ENCODE measurements at regions not wholly inside any gene's neighbourhood (a gene's known extent, or its start where the extent isn't known, plus 50 kb on each side); places are given as distances from the start of the nearest gene placed in this dataset.
"Not testable (repeated sequence)": the region's sequence is repeated elsewhere in the genome, so short reads cannot be mapped to it uniquely, and the experiment has no call there.

DNA sequence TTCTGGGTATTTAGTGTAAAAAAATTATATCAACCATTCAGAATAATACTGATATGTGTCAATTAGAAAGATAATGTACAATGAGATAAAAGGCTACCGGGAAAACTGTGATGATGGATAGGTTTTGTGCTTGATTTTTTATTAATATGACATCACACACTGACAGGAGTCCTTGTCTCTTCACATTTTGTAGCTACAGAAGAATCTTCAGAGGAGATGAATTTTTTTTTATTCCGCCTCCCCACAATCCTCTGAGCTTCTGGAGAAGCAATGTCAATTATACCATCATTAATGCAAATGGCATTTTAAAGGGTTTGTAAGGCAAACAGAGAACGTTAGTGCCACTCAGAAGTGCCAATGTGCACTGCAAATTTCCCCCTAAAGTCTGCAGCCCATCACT lies 131.7 kb upstream of the CCNG1 start:
- DNase-seq, result no peak

DNA sequence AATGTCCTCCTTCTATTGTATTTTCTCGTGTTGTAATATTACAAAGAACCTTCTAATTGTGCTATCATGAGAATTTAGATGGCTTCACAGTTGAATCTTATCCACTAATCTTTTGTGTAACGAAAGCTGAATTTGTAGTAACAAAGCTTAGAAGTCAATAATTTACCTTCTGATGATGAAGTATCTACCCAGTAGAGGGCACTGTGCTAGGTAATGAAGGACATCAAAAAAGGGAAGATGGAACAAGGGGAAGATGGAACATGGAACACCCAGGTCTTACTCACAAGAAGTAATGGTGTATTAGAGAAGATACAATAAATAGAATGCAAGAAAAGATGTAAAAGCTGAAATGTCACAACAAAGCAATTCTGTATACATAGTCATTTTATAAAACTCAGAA lies 131.0 kb upstream of the CCNG1 start:
- no peak for DNase-seq

DNA sequence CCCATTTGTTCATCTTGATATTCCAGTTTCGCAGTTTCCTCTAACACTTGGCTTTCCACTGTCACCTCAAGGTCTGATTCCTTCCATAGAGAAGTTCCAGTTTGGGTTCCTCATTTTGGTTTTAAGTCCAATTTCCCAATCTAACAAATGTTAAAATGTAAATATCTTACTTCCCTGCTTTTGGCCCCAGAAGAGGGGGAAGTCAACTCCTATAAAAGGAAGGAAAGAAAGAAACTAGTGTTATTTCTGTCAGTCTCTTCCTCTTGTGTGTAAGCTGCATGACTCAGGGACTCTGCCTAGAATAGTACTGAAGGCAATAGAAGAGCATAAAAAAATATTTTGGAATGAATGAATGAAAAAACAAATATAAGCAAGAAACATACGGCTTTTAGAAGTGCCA lies 127.5 kb upstream of the CCNG1 start:
- DNase-seq, result no peak

GRCh38 chr5:163310997-163311396 lies 126.4 kb upstream of the CCNG1 start:
- no peak for DNase-seq

DNA sequence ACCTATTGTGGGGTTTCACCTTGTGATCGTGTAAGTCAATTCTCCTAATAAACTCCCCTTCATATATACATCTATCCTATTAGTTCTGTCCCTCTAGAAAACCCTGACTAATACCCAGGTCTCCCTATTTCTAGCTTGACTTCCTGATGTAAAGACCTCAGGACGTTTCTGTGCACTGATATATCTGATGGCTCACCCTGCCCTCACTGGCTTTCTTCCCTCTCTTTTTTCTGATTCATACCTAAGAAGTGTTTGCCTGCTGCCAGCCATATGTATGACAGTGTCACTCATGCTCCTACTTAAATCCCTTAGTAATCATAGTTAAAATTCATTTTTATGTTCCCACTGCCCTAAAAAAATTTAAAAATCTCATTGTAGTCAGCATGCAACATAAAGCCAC lies 124.8 kb upstream of the CCNG1 start:
- DNase-seq, result no peak

DNA sequence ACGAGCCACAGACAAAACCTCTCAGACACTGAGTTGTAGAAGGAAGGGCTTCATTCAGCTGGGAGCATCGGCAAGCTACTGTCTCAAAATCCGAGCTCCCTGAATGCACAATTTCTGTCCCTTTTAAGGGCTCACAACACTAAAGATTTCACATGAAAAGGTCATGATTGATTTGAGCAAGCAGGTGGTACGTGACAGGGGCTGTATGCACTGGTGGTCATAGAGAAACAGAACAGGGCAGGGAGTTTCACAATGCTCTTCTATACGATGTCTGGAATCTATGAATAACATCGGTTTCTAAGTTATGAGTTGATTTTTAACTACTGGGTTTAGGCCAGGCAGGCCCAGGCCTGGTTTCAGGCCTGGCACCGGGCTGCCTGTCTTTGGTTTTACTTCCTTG lies 124.3 kb upstream of the CCNG1 start:
- DNase-seq, result not testable (repeated sequence)

DNA sequence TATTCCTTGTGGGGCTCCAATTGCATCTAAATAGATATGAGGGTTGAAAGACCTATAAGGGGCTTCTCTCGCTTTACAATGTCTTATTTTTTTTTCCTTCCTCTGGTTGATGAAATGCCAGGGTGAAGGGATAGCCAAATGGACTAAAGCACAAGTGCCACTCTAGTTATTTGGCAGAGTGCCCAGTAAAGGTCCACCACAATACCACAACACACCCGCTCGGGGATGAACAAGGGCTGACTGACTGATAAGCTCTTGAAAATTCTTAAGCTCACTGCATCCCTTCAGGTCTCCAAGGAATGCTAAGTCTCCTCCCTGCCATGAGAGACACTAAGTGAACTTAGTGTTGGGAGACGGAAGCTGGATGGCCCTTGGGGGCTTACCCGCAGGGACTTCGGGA lies 121.0 kb upstream of the CCNG1 start:
- not testable (repeated sequence) for DNase-seq

DNA sequence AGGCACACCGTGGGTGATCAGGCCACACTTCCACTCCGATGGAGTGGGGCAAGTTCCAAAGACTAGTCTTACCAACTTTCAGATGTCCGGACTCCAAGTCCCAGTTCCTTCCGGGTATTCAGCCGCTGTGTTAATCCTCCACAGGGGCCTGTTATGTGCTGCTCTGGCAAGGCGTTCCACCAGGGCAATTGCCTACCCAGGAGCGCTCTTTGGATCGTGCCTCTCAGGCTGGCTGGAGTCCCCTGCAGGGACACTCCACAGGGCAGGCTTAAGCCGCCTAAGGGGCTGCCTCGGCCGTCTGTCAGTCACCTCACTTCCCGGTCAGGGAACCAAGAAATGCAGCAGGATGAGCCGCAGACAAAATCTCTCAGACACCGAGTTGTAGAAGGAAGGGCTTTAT lies 118.7 kb upstream of the CCNG1 start:
- DNase-seq, result no peak

DNA sequence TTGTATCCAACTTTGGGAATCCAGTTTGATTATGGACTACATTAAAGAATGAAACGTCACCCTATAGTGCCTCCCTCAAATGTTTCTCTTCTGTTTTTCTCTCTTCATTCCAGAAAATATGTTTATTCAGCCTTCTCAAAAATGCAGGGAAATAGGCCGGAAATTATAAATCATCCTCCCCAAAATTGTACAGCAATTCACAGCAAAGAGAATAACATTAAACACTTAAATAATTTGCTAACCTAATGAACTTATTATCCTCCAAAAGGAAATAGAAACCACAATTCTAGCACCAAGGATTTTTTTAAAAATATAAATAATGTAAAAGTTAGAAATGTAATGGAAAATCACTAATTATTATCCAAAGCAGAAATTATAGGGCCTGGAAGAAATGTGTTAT lies 115.9 kb upstream of the CCNG1 start:
- no peak for DNase-seq

- no peak for DNase-seq
Observed at GRCh38 chr5:163330723-163331668, 106.4 kb upstream of the CCNG1 start.

DNA sequence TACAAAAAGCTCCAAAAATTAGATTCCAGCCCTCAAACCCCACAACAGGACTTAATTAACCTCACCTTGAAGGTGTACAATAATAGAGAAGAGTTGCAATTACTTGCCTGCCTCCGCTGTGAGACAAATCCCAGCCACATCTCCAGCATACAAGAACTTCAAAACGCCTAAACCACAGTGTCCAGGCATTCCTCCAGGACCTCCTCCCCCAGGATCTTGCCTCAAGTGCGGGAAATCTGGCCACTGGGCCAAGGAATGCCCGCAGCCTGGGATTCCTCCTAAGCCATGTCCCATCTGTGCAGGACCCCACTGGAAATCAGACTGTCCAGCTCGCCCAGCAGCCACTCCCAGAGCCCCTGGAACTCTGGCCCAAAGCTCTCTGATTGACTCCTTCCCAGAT lies 101.3 kb upstream of the CCNG1 start:
- DNase-seq, result not testable (repeated sequence)

GRCh38 chr5:163339148-163339547 lies 98.2 kb upstream of the CCNG1 start:
- DNase-seq, result no peak

GRCh38 chr5:163340378-163340777 lies 97.0 kb upstream of the CCNG1 start:
- DNase-seq, result not testable (repeated sequence)

GRCh38 chr5:163342306-163342705 lies 95.1 kb upstream of the CCNG1 start:
- DNase-seq, result no peak

DNA sequence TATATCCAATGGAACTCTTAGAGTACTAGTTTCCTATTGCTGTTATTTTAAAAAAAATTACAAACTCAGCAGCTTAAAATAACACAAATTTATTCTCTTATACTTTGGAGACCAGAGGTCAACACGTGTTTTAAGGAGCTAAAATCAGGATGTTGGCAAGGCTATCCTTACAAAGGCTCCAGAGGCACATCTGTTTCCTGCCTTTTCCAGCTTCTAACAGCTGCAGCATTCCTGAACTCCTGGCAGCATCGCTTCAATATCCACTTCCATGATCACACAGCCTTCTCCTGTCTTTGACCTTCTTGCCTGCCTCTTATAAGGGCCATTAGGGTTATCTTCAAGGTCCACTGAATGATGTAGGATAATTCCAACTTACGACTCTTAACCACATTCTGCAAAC lies 92.2 kb upstream of the CCNG1 start:
- no peak for DNase-seq

- DNase-seq, result peak; percentile 51
Observed at GRCh38 chr5:163347671-163348070, 89.7 kb upstream of the CCNG1 start.

DNA sequence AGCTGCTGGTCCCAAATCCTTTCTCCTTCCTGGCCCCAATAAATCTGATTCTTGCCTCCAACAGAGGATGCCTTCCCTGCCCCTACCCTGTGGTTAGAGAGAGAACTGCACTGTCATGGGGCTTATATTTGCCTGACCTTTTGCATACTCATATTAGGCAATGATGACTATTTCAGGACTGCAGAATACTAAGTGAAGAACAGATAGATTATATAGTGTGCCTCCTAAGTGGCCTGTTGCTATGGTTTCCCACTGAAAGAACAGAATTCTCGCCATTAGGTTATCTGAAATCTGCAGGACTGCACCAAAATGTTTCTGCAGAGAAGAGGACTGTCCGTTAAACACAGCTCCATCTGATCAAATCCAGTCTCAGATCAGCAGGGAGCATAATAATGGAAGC lies 87.3 kb upstream of the CCNG1 start:
- DNase-seq, result no peak

DNA sequence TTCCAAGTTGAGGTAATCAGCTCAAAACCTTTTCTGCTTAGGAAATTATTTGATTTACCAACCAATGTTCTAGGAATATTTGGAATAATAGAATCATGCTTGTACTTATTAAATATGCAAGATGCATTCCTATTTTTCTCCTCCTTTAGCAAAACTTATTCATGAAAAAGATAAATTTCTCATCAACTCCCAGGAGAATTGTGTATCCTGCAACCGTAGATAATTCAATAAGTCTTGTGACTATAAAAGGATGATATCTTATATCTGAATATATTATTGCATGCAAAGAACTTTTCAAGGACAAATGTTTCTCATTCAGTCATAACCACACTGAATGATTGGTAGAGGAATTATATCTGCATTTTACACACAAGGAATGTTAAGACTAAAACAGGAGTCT lies 84.9 kb upstream of the CCNG1 start:
- DNase-seq, result no peak

DNA sequence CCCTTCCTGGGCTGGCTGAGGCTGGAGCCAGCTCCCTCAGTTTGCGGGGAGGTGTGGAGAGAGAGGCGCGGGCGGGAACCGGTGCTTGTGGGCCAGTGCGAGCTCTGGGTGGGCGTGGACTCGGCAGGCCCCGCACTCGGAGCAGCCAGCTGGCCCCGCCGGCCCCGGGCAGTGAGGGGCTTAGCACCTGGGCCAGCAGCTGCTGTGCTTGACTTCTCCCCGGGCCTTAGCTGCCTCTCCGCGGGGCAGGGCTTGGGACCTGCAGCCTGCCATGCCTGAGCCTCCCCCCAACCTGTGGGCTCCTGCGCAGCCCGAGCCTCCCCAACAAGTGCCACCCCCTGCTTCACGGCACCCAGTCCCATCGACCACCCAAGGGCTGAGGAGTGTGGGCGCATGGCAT lies 81.6 kb upstream of the CCNG1 start:
- not testable (repeated sequence) for DNase-seq

- no peak for DNase-seq
Observed at GRCh38 chr5:163357636-163358035, 79.8 kb upstream of the CCNG1 start.

DNA sequence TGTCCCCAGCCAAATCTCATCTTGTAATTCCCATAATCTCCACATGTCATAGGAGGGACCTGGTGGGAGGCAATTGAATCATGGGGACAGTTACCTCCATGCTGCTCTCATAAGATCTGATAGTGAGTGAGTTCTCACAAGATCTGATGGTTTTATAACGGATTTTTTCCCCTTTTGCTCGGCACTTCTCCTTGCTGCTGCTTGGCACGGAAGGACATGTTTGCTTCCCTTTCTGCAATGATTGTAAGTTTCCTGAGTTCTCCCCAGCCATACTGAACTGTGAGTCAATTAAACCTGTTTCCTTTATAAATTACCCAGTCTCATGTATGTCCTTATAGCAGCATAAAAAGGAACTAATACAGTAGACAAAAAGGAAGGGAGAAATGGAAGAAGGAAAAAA lies 76.7 kb upstream of the CCNG1 start:
- DNase-seq, result no peak

GRCh38 chr5:163361450-163361849 lies 75.9 kb upstream of the CCNG1 start:
- DNase-seq, result no peak

DNA sequence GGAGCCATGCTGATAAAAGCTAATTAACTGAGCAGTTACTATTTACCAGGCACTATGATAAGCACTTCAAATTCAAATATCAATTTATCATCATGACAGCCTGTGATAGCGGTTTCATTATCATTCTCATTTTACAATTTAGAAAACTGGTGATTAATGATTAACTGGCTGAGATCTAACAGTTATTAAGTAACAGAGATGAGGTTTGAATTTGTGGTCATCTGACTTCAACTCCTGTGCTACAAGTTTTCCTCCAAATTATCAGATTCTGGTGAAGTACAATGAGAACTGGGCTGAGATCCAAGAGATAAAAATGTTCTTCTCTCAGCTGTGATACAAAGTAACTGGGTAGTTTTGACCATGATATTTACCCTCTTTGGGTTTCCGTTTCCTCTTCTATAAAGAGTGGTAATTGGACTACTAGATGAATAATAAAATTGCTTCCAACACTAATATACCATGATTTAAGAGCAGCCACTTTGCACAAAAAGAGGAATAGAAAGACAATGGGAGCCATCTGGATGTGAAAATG lies 74.5 kb upstream of the CCNG1 start:
- DNase-seq, result no peak

GRCh38 chr5:163363389-163363788 lies 74.0 kb upstream of the CCNG1 start:
- DNase-seq, result no peak
